ENCODE measurements at regions not wholly inside any gene's neighbourhood (a gene's known extent, or its start where the extent isn't known, plus 50 kb on each side); places are given as distances from the start of the nearest gene placed in this dataset.
"Not testable (repeated sequence)": the region's sequence is repeated elsewhere in the genome, so short reads cannot be mapped to it uniquely, and the experiment has no call there.

GRCh38 chr6:150684161-150684560 lies 84.5 kb downstream of the PLEKHG1 start:
- DNase-seq = no peak

DNA sequence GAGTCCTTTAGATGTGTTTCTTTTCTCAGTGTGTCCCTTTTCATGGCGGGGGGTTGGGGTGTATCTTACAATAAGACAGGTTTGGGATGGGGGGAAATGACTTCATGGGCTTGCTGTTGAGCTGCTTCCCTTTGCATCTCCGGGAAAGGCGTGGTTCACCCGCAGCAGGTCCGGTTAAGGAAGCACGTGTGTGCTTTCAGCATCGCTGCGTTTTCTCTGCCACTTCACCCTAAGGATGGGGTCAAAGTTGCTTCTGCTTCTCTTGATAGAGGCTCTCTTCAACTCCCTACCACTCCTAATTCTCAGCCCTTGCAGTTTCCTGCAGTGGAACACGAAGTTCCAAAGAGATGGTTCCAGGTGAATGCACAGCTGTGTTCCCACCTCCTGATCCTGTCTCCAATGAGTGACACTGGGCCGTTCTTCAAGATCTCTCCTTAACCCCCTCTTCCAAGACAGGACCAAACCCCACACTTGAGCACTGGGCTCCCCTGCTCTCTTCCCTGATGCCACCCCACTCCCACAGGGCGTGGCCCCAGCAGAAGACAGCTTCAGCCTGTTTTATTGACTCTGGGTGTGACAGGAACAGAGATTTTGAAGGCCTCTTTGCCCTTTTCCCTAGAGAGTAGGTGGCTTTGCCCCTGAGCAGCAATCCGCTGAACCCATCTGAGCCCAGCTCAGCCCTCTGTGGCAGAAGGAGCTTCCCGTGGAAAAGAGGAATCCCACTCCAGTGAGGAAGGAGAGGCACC lies 85.2 kb downstream of the PLEKHG1 start:
- DNase-seq = no peak

DNA sequence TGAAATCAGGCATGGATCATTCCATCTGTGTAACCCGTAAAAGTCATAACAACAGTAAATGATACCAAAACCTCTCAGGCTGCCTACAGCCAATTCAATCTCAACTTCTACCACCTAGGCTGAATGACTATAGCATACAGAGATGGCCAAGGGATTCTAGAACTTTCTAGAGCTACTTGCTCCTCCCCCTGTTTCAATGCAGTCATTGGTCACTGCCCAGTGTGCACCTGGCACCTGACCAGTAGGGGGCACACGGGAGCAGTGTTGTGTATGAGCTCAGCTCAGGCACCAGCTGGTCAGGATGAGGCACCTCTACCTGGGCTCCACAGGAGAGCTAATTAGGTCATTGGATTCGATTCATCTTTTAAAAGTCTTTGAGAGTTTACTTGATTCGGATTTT lies 86.2 kb downstream of the PLEKHG1 start:
- no peak for DNase-seq

DNA sequence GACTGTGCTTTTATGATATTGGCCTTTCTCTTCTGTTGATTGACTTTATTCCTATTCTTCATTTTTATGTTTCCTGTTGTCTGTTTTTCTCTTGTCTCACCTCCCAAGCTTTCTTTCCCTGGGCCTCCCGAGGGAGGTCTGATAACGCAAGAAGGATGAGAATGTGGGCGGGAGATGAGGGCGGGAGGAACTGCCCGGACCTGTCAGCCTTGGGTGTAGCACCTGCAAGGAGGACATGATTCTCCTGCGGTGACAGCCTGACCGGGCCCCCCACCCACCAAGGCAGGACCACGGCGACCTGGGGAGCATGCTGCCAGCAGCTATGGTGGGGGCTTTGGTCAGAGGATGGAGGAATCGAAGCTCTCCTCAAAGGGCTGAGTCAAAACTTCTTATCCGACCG lies 86.9 kb downstream of the PLEKHG1 start:
- no peak for DNase-seq

DNA sequence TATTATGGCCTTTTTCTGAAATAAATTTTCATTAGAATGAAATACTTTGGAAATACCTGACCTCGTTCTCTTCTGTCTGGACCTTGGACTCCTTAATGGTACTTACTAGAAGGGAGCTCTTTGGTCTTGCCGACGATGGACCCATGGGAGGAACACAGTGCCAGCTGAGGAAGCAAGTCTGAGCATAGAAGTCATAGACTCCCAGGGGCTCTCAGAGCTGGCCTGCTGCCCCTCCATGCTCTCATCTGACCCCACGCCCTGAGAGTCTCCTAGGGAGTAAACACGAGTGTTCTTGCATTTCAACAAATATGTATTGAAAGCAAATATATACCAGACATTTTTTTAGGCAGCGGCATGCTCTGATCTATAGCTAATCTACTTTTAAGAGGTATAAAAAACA lies 87.8 kb downstream of the PLEKHG1 start:
- no peak for DNase-seq

DNA sequence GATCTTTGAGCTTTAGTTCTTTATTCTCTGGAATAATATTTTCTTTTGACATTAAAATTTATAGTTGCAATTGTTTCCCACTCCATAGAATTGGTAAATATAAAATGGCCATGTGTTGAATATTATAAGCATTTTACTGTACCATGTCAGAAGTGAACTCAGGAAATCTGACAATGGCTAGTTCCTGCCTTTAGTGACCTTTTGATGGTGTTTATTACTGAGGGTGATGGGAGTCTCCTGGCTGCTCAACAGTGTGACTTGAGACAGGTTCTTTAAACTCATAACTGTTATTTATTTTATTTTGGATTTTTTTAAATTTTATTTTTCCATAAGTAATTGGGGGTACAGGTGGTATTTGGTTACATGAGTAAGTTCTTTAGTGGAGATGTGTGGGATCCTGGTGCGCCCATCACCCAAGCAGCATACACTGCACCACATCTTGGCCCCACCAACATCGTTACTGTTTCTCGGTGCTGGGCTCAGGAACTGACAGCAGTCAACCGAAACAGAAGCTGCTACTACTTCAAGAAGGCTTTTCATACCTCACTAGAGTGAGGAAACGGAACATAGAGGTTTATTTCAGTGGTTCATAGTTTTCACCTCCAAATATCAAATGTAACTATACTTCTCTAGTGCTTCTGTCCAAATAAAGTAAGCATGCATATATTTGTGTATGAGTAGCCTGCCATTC lies 90.4 kb downstream of the PLEKHG1 start:
- no peak for DNase-seq

GRCh38 chr6:150690681-150691080 lies 91.0 kb downstream of the PLEKHG1 start:
- DNase-seq = no peak

- no peak for DNase-seq
These were observed 91.8 kb downstream of the PLEKHG1 start for GRCh38 chr6:150691463-150691862.

DNA sequence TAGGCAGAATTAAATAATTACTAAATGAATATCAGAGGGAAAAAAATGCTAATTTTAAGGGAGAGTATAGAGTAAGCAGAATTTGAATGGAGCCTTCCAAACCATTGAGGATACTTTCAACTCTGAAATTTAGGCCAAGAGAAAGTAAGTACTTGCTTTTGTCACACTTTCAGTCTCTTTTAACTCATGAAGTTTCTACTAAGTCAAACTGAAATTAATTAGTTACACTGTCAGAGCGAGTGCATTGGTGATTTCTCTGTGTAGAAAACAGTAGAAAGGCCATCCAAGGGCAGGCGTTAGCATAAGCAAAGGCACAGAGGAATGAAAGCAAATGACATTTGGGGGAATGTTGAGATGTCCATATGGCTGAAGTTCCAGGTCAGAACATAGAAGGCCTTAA lies 92.9 kb downstream of the PLEKHG1 start:
- DNase-seq = no peak

GRCh38 chr6:150694889-150695288 lies 95.2 kb downstream of the PLEKHG1 start:
- DNase-seq = peak; percentile 33

GRCh38 chr6:150695652-150696051 lies 96.0 kb downstream of the PLEKHG1 start:
- no peak for DNase-seq

DNA sequence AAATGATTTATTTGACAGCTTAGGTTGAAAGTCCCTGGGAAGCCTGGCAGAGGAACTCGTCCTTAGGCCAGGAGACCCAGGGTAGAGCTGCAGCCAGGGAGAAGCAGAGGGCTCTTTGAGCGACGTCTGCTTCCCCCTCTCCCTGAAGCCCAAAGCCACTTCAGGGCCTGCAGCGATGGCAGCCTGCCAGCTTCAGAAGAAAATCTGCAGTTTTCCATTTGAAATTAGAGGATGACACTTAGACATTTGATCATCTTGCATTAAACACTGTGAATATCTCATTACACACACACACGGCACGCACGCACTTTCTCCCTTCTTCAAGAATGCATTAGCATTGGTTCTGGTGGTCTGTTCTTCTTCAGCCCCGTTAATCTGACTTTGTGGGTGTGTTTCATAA lies 96.5 kb downstream of the PLEKHG1 start:
- peak; percentile 69 for DNase-seq

- not testable (repeated sequence) for DNase-seq
These were observed 97.2 kb downstream of the PLEKHG1 start for GRCh38 chr6:150696918-150697317.

DNA sequence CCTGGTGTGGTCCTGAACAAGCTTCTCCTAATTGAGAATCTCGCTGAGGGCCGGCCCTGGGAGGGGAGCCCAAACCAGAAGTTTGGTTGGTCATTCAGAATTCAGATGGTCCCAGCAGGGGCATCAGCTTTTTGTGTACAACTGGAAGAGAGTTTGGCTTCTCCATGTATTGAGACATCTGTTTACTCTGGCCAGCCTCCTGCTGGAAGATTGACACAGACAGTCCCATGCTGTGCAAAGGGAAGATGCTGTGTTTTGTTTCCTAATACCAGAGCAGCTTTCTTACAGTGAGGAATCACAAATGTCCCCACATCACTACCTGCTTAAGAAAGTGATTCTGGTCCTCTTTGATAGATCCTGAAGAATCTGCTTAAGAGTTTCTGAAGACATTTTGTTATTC lies 97.8 kb downstream of the PLEKHG1 start:
- DNase-seq = peak; percentile 32

DNA sequence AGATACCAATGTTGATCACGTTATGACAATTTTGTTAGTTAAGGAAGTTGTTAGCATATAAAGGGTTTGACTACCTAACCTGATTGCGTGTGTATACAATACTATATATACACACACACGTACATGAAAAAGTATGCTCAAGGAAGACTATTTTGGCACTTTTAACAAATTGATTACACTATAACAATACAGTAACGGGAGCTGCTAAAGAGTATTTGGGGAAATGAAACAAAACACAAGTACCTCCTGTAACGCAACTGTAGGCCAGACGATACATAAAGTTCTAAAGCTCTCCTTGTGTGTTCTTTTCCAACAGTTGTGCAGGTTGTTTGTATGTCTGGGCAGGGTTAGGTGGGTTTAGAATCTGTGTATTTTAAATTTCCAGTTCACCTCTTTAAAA lies 98.7 kb downstream of the PLEKHG1 start:
- no peak for DNase-seq

DNA sequence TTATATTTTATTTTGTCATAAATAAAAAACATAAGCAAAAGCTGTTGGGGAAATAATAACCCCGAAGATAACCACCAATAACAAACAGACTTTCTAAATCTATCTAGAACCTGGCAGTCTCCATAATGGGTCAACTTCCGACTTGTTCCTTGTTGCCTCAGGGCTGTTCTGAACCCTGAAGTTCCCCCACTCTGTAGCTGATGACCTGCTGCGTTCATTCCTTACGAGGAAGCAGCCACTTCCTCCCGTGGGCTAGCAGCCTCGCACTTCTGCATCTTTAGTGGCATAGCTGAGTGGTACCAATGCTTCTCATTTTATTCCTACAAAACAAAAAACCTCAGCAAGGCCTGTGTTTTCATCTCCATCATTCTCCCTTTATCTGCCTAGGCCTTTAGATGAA lies 103.0 kb downstream of the PLEKHG1 start:
- no peak for DNase-seq

GRCh38 chr6:150704447-150705192 lies 104.9 kb downstream of the PLEKHG1 start:
- DNase-seq = no peak

DNA sequence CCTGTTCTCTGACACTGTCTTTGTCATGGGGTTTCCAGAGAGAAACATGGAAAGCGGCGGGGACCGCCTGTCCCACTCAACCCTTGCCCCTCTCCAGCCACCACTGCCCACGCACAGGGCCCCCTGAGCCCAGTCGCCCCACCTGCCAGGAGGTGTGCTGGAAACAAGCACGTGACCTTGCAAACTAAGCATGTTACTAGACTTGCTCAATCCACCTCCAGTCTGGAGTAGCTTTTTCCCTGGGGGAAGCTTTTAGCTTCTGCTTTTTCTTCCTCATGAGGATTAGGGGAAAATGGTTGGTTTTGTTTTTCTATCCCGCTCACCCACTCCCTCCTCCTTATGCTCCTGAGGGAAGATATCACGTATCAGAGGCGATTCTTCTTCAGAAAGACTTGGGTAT lies 105.7 kb downstream of the PLEKHG1 start:
- no peak for DNase-seq

DNA sequence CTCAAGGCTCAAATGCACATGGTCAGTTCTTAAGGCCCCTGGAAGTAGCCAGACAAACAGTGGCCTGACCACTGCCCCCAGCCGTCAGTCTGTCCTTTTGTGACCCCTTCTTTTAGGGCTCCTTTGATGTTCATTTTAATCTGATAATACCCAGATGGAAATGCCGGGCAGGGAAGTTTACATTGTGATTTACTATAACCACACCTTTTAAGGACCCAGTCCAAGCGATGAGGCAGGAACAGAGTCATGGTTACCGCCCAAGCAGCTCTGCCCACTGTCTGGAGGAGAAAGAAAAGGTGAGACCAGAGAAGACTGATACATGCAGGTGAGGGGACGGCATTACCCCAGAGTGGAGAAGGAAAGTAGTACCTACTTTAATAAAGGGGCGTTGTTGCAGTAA lies 110.6 kb downstream of the PLEKHG1 start:
- no peak for DNase-seq

GRCh38 chr6:150711061-150711460 lies 111.4 kb downstream of the PLEKHG1 start:
- DNase-seq = no peak

GRCh38 chr6:150711584-150712504 lies 112.2 kb downstream of the PLEKHG1 start:
- no peak for DNase-seq

Measured in skin of body (tissue), 1 donor.